NB4 (cell line): ENCODE measurements at regions not wholly inside any gene's neighbourhood (a gene's known extent, or its start where the extent isn't known, plus 50 kb on each side); places are given as distances from the start of the nearest gene placed in this dataset.

Source experiments
- CTCF ChIP-seq: IDR thresholded peaks from one replicate; pipeline ENCODE4 v1.5.1; 2012; ENCODE audit warnings: low read depth, low read length
- POLR2A ChIP-seq: IDR thresholded peaks from 2 replicates; pipeline ENCODE4 v1.6.1; 2011; ENCODE audit warnings: mild to moderate bottlenecking; ENCODE audit not compliant: insufficient read length; ENCODE audit errors: extremely low read depth
- TF ChIP-seq, protein P1 (sequence below): IDR thresholded peaks from 2 replicates; pipeline ENCODE4 v1.6.1; 2011; ENCODE audit warnings: low read depth, low read length

DNA sequence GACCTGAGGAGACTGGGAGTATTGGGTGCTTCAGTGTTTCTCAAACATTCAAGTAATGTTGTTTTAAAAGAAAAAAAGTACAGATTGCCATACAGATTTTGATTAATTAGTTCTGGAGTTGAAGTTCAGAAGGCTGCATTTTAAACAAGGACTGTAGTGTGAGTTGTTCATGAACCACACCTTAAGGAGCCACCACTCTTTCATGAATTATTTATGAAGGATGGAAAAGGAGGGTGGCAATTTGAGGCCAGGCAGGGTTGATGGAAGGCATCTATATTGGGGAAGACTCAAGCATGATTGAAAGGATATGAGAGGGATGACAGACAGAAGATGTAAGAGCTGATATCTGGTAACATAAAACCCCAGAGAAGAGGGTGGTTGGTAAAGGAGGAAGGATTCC, 146.6 kb upstream of the CAND1 start:
- TF ChIP-seq CTCF (no peak), POLR2A (no peak)
- TF ChIP-seq, protein P1, sequence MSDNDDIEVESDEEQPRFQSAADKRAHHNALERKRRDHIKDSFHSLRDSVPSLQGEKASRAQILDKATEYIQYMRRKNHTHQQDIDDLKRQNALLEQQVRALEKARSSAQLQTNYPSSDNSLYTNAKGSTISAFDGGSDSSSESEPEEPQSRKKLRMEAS: no peak
